GM21723 (cell line): ENCODE measurements at regions not wholly inside any gene's neighbourhood (a gene's known extent, or its start where the extent isn't known, plus 50 kb on each side); places are given as distances from the start of the nearest gene placed in this dataset.
"Not testable (repeated sequence)": the region's sequence is repeated elsewhere in the genome, so short reads cannot be mapped to it uniquely, and the experiment has no call there.

ENCODE experiments used
- ATAC-seq: cut with Tn5 transposase; IDR thresholded peaks from one replicate; pipeline ENCODE4 v1.9.1; 2021; ENCODE audit warnings: mild to moderate bottlenecking, moderate library complexity; ENCODE audit not compliant: unreplicated experiment

GRCh38 chr6:50899306-50899870, 80.7 kb downstream of the TFAP2B start:
- ATAC-seq: no peak

- no peak for ATAC-seq
Measured at GRCh38 chr6:50902260-50902659, 83.6 kb downstream of the TFAP2B start.

DNA sequence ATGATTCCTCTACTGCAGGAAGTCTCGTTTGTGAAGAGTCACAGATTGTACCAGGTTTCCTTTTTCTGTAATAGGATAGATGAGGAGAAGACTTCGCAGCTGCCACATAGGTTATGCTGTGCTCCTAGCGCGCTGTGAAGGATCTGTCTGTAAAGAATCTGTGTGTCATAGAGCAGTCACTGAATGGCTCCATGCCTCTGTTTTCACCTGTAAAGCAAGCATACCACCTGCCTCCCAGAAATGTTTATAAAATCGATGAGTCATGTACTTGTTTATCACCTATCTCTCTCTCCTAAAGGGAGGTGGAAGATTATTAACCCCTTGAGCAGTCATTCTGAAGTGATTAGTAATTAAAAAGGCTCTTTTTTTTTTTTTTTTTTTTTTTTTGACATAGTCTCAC, 86.6 kb downstream of the TFAP2B start:
- ATAC-seq: no peak

DNA sequence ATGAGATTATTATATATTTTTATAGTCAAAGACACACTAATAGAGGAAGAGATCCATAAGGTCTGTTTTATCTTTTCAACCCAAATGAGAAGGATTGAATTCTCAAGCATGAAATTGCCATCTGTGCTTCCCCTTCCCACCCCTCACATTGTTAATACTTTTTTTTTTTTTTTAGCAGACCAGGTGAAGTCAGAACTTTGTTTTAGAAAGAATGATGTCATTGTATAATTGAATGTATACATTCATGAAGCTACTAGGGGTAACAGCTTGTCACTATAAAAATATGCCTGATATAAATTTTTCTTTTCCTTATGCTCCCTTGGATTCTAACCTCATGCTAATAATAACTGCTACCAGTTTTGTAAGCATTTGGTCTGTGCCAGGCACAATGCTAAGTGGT, 88.9 kb downstream of the TFAP2B start:
- ATAC-seq: no peak

- ATAC-seq: no peak
Measured at GRCh38 chr6:50913105-50913770, 94.6 kb downstream of the TFAP2B start.

GRCh38 chr6:50921378-50921777, 102.7 kb downstream of the TFAP2B start:
- not testable (repeated sequence) for ATAC-seq

DNA sequence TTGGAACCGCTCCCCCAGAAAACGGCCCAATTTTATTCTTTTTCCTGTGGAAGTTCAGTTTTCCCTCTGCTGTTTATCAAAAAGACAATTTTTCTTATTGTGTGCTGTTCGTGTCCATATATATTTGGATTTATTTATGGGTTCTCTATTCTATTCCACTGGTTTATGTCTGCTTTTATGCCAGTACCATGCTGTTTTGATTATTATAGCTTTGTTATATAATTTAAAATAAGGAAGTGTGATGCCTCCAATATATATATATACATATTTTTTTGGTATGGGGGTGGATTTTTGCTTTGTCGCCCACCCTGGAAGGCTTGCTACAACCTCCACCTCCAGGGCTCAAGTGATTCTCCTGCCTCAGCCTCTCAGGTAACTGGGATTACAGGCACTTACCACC, 103.3 kb downstream of the TFAP2B start:
- ATAC-seq: no peak

- no peak for ATAC-seq
Measured at GRCh38 chr6:50922579-50923525, 104.2 kb downstream of the TFAP2B start.

DNA sequence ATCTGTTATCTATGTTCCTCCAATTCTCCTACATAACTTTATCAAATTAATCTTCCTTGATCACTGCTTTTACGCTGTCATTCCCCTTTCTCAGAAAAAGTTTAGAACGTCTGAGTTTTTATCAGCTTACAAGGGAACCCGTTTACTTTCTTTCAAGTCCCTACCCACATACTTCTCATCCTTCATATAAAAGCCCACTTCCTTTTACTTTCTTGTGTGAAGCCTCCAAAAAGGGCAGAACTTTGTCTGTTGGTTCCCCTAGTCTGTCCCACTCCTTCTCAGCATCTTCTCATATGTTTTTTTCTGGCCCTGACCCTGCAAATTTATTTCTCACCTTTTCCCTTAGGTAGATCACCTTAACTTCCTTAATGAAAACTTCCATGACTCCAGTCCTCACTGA, 106.1 kb downstream of the TFAP2B start:
- no peak for ATAC-seq

- ATAC-seq: no peak
Measured at GRCh38 chr6:50925548-50925947, 106.9 kb downstream of the TFAP2B start.

DNA sequence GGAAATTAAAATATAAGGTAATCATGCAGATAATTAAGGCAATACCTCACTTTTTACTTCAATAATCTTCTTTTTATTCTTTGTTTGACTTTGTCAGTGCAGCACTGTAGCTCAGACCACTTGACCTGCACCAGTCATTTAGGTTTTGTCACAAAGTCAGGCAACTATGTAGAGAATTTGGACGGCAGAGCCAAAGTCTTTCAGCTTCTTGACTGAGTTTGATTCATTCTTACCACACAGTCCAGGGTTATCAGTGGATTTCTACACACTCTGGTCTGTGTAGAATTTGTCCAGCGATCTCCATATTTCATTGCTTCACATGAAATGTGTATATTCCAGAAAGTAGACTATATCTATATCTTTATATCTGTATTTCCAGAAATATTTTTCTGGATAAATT, 107.3 kb downstream of the TFAP2B start:
- ATAC-seq: no peak

DNA sequence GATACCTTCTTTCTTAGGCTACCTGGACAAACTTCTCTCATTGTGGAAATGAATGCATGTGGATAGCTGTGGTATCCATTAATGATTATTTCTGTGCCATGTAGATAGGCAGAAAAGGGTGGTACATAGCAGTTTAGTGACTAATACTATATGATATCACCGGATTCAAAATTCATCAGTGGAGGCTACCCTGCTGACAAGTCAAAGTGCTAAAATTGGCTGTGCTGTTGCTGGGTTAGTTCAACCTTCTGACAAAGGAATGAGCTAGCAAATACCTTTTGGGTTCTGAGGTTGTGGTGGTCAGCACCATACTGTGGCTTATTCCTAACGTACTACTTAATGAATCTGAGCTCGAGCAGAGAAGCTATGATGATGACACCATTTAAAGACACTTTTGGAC, 109.1 kb downstream of the TFAP2B start:
- ATAC-seq: no peak

- no peak for ATAC-seq
Measured at GRCh38 chr6:50929323-50929722, 110.7 kb downstream of the TFAP2B start.

- no peak for ATAC-seq
Measured at GRCh38 chr6:50935442-50935841, 116.8 kb downstream of the TFAP2B start.

DNA sequence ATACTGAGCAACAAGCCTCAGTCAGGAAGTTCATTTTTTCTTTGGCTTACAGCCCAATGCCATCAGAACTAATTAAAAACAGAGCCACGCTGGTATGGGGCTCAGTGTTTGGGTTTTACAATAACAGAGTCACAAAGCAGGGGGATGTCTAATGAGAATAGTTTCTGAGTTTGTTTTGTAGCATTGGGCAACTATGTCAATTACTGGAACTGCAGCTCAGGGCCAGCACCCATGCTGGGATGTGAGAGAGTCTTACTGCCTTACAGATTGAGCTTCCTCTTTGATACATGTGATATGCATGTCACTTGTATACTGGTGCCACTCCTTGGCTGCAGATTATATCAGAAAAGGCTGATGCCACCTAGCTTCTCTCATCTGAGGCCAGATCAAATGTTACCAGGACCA, 117.6 kb downstream of the TFAP2B start:
- no peak for ATAC-seq

GRCh38 chr6:50939931-50940330, 121.3 kb downstream of the TFAP2B start:
- no peak for ATAC-seq

GRCh38 chr6:50945789-50946188, 127.1 kb downstream of the TFAP2B start:
- ATAC-seq: no peak

- ATAC-seq: no peak
Measured at GRCh38 chr6:50952092-50952907, 133.6 kb downstream of the TFAP2B start.

DNA sequence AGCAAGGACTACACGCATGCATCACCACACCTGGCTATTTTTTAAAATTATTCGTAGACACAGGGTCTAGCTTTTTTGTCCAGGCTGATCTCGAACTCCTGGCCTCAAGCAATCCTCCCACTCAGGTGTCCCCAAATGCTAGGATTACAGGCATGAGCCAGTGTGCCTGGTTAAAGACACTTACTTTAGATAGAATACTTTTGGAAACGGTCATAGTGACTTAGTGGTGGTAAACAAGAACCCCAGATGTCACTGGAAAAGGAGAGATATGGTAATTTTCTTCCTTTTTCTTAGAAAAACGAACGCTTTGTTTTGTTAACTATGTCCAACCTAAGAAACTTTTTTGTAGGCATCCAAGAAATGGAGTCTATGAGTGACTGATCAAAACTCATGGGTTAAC, 137.3 kb downstream of the TFAP2B start:
- ATAC-seq: no peak

- no peak for ATAC-seq
Measured at GRCh38 chr6:50958148-50958697, 139.6 kb downstream of the TFAP2B start.
